ENCODE measurements at regions not wholly inside any gene's neighbourhood (a gene's known extent, or its start where the extent isn't known, plus 50 kb on each side); places are given as distances from the start of the nearest gene placed in this dataset.

DNA sequence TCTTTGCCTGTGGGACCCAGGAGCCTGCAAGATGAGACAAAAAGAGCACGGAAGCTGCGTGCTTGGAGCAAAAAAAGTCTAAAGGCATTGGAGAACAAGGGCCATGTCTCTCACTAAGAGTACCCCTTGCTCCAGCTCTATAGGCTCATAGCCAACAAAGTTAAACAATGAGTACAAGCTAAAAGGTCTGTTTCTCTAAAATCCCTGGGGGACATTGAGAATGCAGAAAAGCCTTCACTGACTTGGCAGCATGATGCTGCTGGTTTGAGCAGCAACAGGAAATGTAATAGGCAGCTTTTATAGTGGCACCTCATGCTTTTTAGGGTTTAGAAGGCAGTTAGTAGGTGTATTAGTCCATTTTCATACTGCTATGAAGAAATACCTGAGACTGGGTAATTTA is 287.5 kb downstream of the SMARCA2 start:
- TF ChIP-seq, protein P1, sequence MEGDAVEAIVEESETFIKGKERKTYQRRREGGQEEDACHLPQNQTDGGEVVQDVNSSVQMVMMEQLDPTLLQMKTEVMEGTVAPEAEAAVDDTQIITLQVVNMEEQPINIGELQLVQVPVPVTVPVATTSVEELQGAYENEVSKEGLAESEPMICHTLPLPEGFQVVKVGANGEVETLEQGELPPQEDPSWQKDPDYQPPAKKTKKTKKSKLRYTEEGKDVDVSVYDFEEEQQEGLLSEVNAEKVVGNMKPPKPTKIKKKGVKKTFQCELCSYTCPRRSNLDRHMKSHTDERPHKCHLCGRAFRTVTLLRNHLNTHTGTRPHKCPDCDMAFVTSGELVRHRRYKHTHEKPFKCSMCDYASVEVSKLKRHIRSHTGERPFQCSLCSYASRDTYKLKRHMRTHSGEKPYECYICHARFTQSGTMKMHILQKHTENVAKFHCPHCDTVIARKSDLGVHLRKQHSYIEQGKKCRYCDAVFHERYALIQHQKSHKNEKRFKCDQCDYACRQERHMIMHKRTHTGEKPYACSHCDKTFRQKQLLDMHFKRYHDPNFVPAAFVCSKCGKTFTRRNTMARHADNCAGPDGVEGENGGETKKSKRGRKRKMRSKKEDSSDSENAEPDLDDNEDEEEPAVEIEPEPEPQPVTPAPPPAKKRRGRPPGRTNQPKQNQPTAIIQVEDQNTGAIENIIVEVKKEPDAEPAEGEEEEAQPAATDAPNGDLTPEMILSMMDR (IDR thresholded peaks at IDR 0.05), result no peak
- TF ChIP-seq ZFX (IDR thresholded peaks at IDR 0.05; ENCODE audit: borderline replicate concordance), result no peak

Data from 22Rv1 (cell line).